WI38 (cell line): ENCODE measurements at regions not wholly inside any gene's neighbourhood (a gene's known extent, or its start where the extent isn't known, plus 50 kb on each side); places are given as distances from the start of the nearest gene placed in this dataset.
"Not testable (repeated sequence)": the region's sequence is repeated elsewhere in the genome, so short reads cannot be mapped to it uniquely, and the experiment has no call there.

Experiments
- H3K4me3 ChIP-seq: 2 replicates; pipeline ENCODE4 v1.5.1; 2011; ENCODE audit warnings: low read depth, mild to moderate bottlenecking, control low read depth, low read length
- TF ChIP-seq, protein P1 (sequence below): IDR thresholded peaks from 2 replicates; pipeline ENCODE4 v1.5.1; 2012; ENCODE audit warnings: low read depth, mild to moderate bottlenecking, control low read depth, low read length

GRCh38 chr12:63008372-63008771 is 73.4 kb upstream of the PPM1H start:
- no peak overlapping the region for H3K4me3 ChIP-seq
- TF ChIP-seq, protein P1, sequence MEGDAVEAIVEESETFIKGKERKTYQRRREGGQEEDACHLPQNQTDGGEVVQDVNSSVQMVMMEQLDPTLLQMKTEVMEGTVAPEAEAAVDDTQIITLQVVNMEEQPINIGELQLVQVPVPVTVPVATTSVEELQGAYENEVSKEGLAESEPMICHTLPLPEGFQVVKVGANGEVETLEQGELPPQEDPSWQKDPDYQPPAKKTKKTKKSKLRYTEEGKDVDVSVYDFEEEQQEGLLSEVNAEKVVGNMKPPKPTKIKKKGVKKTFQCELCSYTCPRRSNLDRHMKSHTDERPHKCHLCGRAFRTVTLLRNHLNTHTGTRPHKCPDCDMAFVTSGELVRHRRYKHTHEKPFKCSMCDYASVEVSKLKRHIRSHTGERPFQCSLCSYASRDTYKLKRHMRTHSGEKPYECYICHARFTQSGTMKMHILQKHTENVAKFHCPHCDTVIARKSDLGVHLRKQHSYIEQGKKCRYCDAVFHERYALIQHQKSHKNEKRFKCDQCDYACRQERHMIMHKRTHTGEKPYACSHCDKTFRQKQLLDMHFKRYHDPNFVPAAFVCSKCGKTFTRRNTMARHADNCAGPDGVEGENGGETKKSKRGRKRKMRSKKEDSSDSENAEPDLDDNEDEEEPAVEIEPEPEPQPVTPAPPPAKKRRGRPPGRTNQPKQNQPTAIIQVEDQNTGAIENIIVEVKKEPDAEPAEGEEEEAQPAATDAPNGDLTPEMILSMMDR = no peak

DNA sequence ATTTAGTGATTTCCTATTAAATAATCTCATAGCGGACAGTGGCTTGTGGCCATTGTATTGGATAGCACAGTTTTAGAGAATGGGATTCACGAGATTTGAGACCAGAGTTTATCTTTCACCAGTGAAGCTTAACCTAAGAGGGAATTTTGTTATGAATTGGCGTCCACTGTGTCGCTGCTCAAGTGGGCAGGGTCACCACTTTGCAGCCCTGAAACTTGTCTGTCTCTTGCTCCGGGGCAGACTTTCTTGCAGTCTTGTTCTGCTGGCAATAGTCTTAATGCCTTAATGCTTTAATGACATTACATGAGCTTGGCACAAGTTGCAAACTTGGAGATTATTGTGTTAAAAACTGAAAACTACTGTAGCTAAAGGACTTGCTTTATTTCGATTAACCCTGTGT is 72.8 kb upstream of the PPM1H start:
- no peak overlapping the region for H3K4me3 ChIP-seq
- TF ChIP-seq, protein P1 = no peak

DNA sequence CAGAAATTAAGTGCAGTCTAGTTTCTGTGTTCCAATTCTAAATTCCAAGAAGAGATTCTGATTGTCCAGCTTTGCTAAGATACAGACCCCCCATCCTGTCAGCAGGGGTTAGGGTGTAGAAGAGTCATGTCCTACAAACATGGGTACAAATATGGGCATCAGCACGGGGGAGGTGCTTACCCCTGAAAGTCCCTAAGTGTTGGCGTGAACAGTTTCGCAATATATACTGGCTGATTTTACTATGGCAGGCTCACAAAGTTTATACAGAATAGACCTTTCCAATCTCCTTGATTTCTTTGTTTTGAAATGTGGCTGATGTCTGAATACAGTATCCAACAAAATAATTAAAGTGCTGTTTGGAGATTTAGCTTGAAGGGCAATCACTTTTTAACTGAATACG is 71.6 kb upstream of the PPM1H start:
- no peak overlapping the region for H3K4me3 ChIP-seq
- TF ChIP-seq, protein P1 = no peak

GRCh38 chr12:63005382-63005781 is 70.4 kb upstream of the PPM1H start:
- H3K4me3 ChIP-seq = no peak overlapping the region
- TF ChIP-seq, protein P1 = no peak

- TF ChIP-seq, protein P1 = no peak
- H3K4me3 ChIP-seq = no peak overlapping the region
These were observed 68.4 kb upstream of the PPM1H start for GRCh38 chr12:63003223-63003819.

DNA sequence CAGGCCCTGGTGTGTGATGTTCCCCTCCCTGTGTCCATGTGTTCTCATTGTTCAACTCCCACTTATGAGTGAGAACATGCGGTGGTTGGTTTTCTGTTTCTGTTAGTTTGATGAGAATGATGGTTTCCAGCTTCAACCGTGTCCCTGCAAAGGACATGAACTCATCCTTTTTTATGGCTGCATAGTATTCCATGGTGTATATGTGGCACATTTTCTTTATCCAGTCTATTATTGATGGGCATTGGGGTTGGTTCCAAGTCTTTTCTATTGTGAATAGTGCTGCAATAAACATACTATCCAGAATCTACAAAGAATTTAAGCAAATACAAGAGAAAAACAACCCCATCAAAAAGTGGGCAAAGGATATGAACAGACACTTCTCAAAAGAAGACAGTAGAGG is 67.1 kb upstream of the PPM1H start:
- H3K4me3 ChIP-seq = not testable (repeated sequence)

GRCh38 chr12:62998454-62998853 is 63.5 kb upstream of the PPM1H start:
- TF ChIP-seq, protein P1 = no peak
- H3K4me3 ChIP-seq = no peak overlapping the region

- no peak overlapping the region for H3K4me3 ChIP-seq
- TF ChIP-seq, protein P1 = no peak
These were observed 60.1 kb upstream of the PPM1H start for GRCh38 chr12:62995097-62995496.
